ENCODE measurements at regions not wholly inside any gene's neighbourhood (a gene's known extent, or its start where the extent isn't known, plus 50 kb on each side); places are given as distances from the start of the nearest gene placed in this dataset.

GRCh38 chr1:55430720-55431119, 215.6 kb upstream of the USP24 start (continued):
- TF ChIP-seq RARA (CRISPR knock-in tag; IDR thresholded peaks at IDR 0.05) (0 out of 2 replicates have a peak, but pooled peaks have one; percentile 11), ARID5B (CRISPR knock-in tag; IDR thresholded peaks at IDR 0.05) (peak; percentile 51), ZMYM4 (CRISPR knock-in tag; IDR thresholded peaks at IDR 0.05) (peak; percentile 33; the same call in 1 of the 2 replicates), NR2F1 (CRISPR knock-in tag; IDR thresholded peaks at IDR 0.05) (peak; percentile 23; a peak in 2 of 4 replicates), RXRB (CRISPR knock-in tag; IDR thresholded peaks at IDR 0.05; ENCODE audit: borderline replicate concordance) (peak; percentile 34; the same call in 1 of the 2 replicates), ISL2 (CRISPR knock-in tag; IDR thresholded peaks at IDR 0.05) (peak; percentile 39; the same call in 1 of the 2 replicates), ZNF574 (CRISPR knock-in tag; IDR thresholded peaks at IDR 0.05) (peak; percentile 48; the same call in 1 of the 2 replicates), FOXA3 (CRISPR knock-in tag; IDR thresholded peaks at IDR 0.05) (peak; percentile 78), ZNF281 (CRISPR knock-in tag; IDR thresholded peaks at IDR 0.05; ENCODE audit: borderline replicate concordance) (peak; percentile 26; the same call in 1 of the 2 replicates), TBX2 (CRISPR knock-in tag; IDR thresholded peaks at IDR 0.05; ENCODE audit: borderline replicate concordance) (peak; percentile 68; the same call in 1 of the 2 replicates), ZNF687 (CRISPR knock-in tag; IDR thresholded peaks at IDR 0.05) (peak; percentile 44; the same call in 1 of the 2 replicates), ZKSCAN8 (CRISPR knock-in tag; IDR thresholded peaks at IDR 0.05; ENCODE audit: borderline replicate concordance) (0 out of 2 replicates have a peak, but pooled peaks have one; percentile 36), BCL6 (CRISPR knock-in tag; IDR thresholded peaks at IDR 0.05) (peak; percentile 52; the same call in 1 of the 2 replicates)
